GM23248 (cell line): ENCODE measurements at regions not wholly inside any gene's neighbourhood (a gene's known extent, or its start where the extent isn't known, plus 50 kb on each side); places are given as distances from the start of the nearest gene placed in this dataset.
A peak's percentile ranks its signal among the peaks of the same experiment; 100 is the strongest.

Source experiments
- DNase-seq: peaks from one replicate; pipeline ENCODE4 v3.0.0-alpha.2; 2015
- H2AFZ ChIP-seq: fragments of 200-600 bp; sonication (generic); 2 replicates; pipeline ENCODE4 v1.6.1; 2016; ENCODE audit warnings: antibody characterized with exemption
- H3F3A ChIP-seq: fragments of 200-600 bp; sonication (generic); 2 replicates; pipeline ENCODE4 v1.6.1; 2016; ENCODE audit warnings: mild to moderate bottlenecking, antibody characterized with exemption, mixed run types; ENCODE audit not compliant: insufficient read depth
- H3K27ac ChIP-seq: fragments of 200-600 bp; sonication (generic); 2 replicates; pipeline ENCODE4 v1.5.1; 2016; ENCODE audit warnings: mild to moderate bottlenecking
- H3K27me3 ChIP-seq: fragments of 200-600 bp; sonication (generic); replicated peaks from 2 replicates; pipeline ENCODE4 v1.6.1; 2016; ENCODE audit warnings: mild to moderate bottlenecking; ENCODE audit not compliant: insufficient read depth
- H3K36me3 ChIP-seq: fragments of 200-600 bp; sonication (generic); 2 replicates; pipeline ENCODE4 v1.6.1; 2016; ENCODE audit warnings: low read depth, mild to moderate bottlenecking
- H3K4me1 ChIP-seq: fragments of 200-600 bp; sonication (generic); 2 replicates; pipeline ENCODE4 v1.6.1; 2016; ENCODE audit warnings: mild to moderate bottlenecking; ENCODE audit not compliant: insufficient read depth
- H3K4me2 ChIP-seq: fragments of 200-600 bp; sonication (generic); one replicate; pipeline ENCODE4 v1.6.1; 2016; ENCODE audit warnings: mild to moderate bottlenecking; ENCODE audit not compliant: unreplicated experiment
- H3K4me3 ChIP-seq: fragments of 200-600 bp; sonication (generic); 2 replicates; pipeline ENCODE4 v1.5.1; 2016; ENCODE audit warnings: mild to moderate bottlenecking
- H3K79me2 ChIP-seq: fragments of 200-600 bp; sonication (generic); 2 replicates; pipeline ENCODE4 v1.6.1; 2016; ENCODE audit warnings: mild to moderate bottlenecking; ENCODE audit not compliant: insufficient read depth
- H3K9ac ChIP-seq: fragments of 200-600 bp; sonication (generic); 2 replicates; pipeline ENCODE4 v1.6.1; 2016; ENCODE audit warnings: mild to moderate bottlenecking
- H3K9me2 ChIP-seq: fragments of 200-600 bp; sonication (generic); 2 replicates; pipeline ENCODE4 v1.6.1; 2016; ENCODE audit warnings: mixed run types, mild to moderate bottlenecking, moderate library complexity; ENCODE audit not compliant: insufficient read depth
- H3K9me3 ChIP-seq: fragments of 200-600 bp; sonication (generic); one replicate; pipeline ENCODE4 v1.6.1; 2017; ENCODE audit warnings: low read depth
- H4K20me1 ChIP-seq: fragments of 200-600 bp; sonication (generic); 2 replicates; pipeline ENCODE4 v1.6.0; 2016; ENCODE audit not compliant: insufficient read depth
- EZH2 ChIP-seq: fragments of 200-600 bp; sonication (generic); IDR thresholded peaks from 2 replicates; pipeline ENCODE4 v1.6.1; 2018; ENCODE audit warnings: antibody characterized with exemption, mild to moderate bottlenecking; ENCODE audit not compliant: insufficient read depth, poor library complexity, severe bottlenecking
- EZH2phosphoT487 ChIP-seq: fragments of 200-600 bp; sonication (generic); IDR thresholded peaks from 2 replicates; pipeline ENCODE4 v1.6.1; 2018; ENCODE audit warnings: antibody characterized with exemption, moderate library complexity, mild to moderate bottlenecking, low read depth; ENCODE audit not compliant: insufficient read depth
- WGBS, 2 experiments: methylation state at CpG; one replicate each; pipeline ENCODE4 v1.1.6; 2015 to 2017; ENCODE audit warnings: low lambda C conversion rate in 2 of 2, low coverage in 1 of 2; ENCODE audit errors: missing lambda C conversion rate in 2 of 2; 5-methylcytosine and 5-hydroxymethylcytosine counted together
- in situ Hi-C: fragments of 300-500 bp; cut with MboI; formaldehyde crosslinking; loops from 2 replicates; pipeline ENCODE4 v1.15.0; 2020

GRCh38 chr2:145744541-145745386 lies 1224.8 kb upstream of the ZEB2 start:
- Histone ChIP-seq H4K20me1 (no peaks in the 10 kb centered on the region), H3K4me1 (peaks cover 14% of the 10 kb centered on the region), H3K9me3 (no peaks in the 10 kb centered on the region), H3K27me3 (no peaks in the 10 kb centered on the region), H3K79me2 (no peaks in the 10 kb centered on the region), H3K36me3 (no peaks in the 10 kb centered on the region), H2AFZ (no peak overlapping the region), H3K4me2 (peak overlapping the region; percentile 36), H3K27ac (peak overlapping the region; percentile 23; the same call in 1 of the 2 replicates), H3K4me3 (no peak overlapping the region), H3K9ac (no peak overlapping the region), H3F3A (peaks cover 18% of the 10 kb centered on the region), H3K9me2 (no peaks in the 10 kb centered on the region; the same call in 1 of the 2 replicates)
- TF ChIP-seq EZH2, result no peak
- 0 out of 2 replicates have a peak, but pooled peaks have one; percentile 53 for TF ChIP-seq EZH2phosphoT487
- WGBS, 2 experiments, result 67 to 69% methylated on average over 4 of the region's 4 CpGs
- in situ Hi-C loops, result no loop called here
- DNase-seq, result peak; percentile 92

DNA sequence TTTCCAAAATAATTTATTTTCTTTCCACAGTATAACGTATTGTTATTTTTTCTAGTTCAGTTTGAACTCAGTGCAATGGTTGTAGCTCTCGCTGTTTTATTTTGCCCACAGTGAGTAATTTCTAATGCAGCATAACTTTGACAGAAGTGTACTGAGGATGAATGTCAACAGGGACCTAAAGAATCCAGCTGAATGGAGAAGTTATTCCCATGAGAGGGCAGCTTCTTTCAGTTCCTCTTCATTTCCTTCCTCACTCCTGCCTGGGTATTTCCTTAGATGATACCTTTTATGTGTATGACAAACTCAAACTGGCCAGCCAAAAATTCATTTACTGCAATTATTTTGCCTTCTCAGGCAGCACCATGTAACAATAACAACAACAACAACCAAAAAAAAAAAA lies 1223.1 kb upstream of the ZEB2 start:
- H3K4me2 ChIP-seq, result no peak overlapping the region
- H3F3A ChIP-seq, result peaks cover 18% of the 10 kb centered on the region
- H4K20me1 ChIP-seq, result no peaks in the 10 kb centered on the region
- no peak overlapping the region for H3K27ac ChIP-seq
- no peaks in the 10 kb centered on the region for H3K9me3 ChIP-seq
- no peak for DNase-seq
- WGBS, 2 experiments, result 98 to 100% methylated on average over 2 of the region's 2 CpGs
- H2AFZ ChIP-seq, result no peak overlapping the region
- TF ChIP-seq EZH2 (no peak), EZH2phosphoT487 (no peak)
- peaks cover 14% of the 10 kb centered on the region for H3K4me1 ChIP-seq
- no peak overlapping the region for H3K4me3 ChIP-seq
- H3K27me3 ChIP-seq, result no peaks in the 10 kb centered on the region
- H3K9me2 ChIP-seq, result no peaks in the 10 kb centered on the region; the same call in 1 of the 2 replicates
- H3K36me3 ChIP-seq, result no peaks in the 10 kb centered on the region
- H3K9ac ChIP-seq, result no peak overlapping the region
- no peaks in the 10 kb centered on the region for H3K79me2 ChIP-seq
- in situ Hi-C loops, result no loop called here

DNA sequence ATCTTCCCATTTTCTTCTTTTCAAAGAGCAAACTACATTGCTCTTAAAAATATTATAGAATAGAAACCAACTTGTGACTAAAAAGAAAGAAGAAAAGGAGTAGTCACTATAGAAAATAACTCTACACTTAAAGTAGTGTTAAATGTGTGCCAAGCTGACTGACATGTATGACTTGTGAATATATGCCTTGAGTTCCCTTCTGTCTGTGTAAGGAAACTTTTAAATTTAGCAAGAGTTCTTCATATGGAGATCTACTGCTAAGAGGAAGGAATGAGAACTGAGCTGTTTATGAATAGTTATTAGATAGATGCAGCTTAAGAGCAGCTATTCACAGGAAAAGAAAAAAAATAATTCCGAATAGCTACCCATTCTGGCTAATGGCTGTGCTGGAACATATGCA lies 1221.7 kb upstream of the ZEB2 start:
- peaks cover 14% of the 10 kb centered on the region for H3K4me1 ChIP-seq
- DNase-seq, result no peak
- no peaks in the 10 kb centered on the region for H3K27me3 ChIP-seq
- no peaks in the 10 kb centered on the region for H3K36me3 ChIP-seq
- H2AFZ ChIP-seq, result no peak overlapping the region
- in situ Hi-C loops, result no loop called here
- WGBS, 2 experiments, result 89 to 95% methylated on average over 1 of the region's 1 CpG
- no peaks in the 10 kb centered on the region for H3K79me2 ChIP-seq
- no peaks in the 10 kb centered on the region for H3K9me3 ChIP-seq
- no peak overlapping the region for H3K4me3 ChIP-seq
- no peak overlapping the region for H3K9ac ChIP-seq
- H3K27ac ChIP-seq, result no peak overlapping the region
- peaks cover 18% of the 10 kb centered on the region for H3F3A ChIP-seq
- no peak overlapping the region for H3K4me2 ChIP-seq
- H3K9me2 ChIP-seq, result no peaks in the 10 kb centered on the region; the same call in 1 of the 2 replicates
- no peak for TF ChIP-seq EZH2phosphoT487
- TF ChIP-seq EZH2, result no peak
- no peaks in the 10 kb centered on the region for H4K20me1 ChIP-seq

DNA sequence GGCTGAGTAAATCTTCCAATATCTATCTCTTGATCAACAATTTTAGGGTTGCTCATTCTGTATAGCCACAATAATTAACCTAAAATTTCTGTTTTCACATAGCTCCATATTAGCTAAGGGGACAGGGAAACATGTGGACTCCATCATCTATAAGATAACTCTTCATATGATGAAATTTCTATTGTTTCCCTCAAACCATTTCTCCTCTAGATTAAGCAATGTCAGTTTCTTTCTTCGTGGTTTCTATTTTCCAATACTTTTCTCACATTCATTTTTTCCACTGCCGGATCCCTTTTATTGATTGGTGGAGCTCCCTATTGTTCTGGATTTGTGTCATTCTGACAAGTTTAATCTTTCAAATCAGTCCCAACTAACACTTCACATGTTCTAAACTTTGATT lies 1221.3 kb upstream of the ZEB2 start:
- Histone ChIP-seq H3K27ac (no peak overlapping the region), H3F3A (peaks cover 18% of the 10 kb centered on the region), H3K9me3 (no peaks in the 10 kb centered on the region), H3K9ac (no peak overlapping the region), H3K4me1 (peaks cover 14% of the 10 kb centered on the region), H3K36me3 (no peaks in the 10 kb centered on the region), H3K79me2 (no peaks in the 10 kb centered on the region), H4K20me1 (no peaks in the 10 kb centered on the region), H3K27me3 (no peaks in the 10 kb centered on the region), H3K4me3 (no peak overlapping the region), H3K4me2 (no peak overlapping the region), H3K9me2 (no peaks in the 10 kb centered on the region; the same call in 1 of the 2 replicates), H2AFZ (no peak overlapping the region)
- in situ Hi-C loops, result no loop called here
- no peak for DNase-seq
- no peak for TF ChIP-seq EZH2phosphoT487
- no peak for TF ChIP-seq EZH2
- 93 to 98% methylated on average over 2 of the region's 2 CpGs for WGBS, 2 experiments

- Histone ChIP-seq H3K4me3 (no peak overlapping the region), H3K4me2 (no peak overlapping the region), H3K4me1 (peaks cover 8% of the 10 kb centered on the region), H3K27ac (no peak overlapping the region), H3K79me2 (no peaks in the 10 kb centered on the region), H3K36me3 (no peaks in the 10 kb centered on the region), H3F3A (peaks cover 11% of the 10 kb centered on the region), H4K20me1 (no peaks in the 10 kb centered on the region), H2AFZ (0 out of 2 replicates have a peak overlapping the region, but pooled peaks have one; percentile 15), H3K9me3 (no peaks in the 10 kb centered on the region), H3K9me2 (no peaks in the 10 kb centered on the region; the same call in 1 of the 2 replicates), H3K27me3 (no peaks in the 10 kb centered on the region), H3K9ac (no peak overlapping the region)
- in situ Hi-C loops, result no loop called here
- TF ChIP-seq EZH2, result no peak
- TF ChIP-seq EZH2phosphoT487, result no peak
- 55 to 61% methylated on average over 3 of the region's 3 CpGs for WGBS, 2 experiments
- DNase-seq, result peak; percentile 44
Measured at GRCh38 chr2:145740302-145740701, 1220.4 kb upstream of the ZEB2 start.
